K562 (cell line): ENCODE measurements at regions not wholly inside any gene's neighbourhood (a gene's known extent, or its start where the extent isn't known, plus 50 kb on each side); places are given as distances from the start of the nearest gene placed in this dataset.

Experiments
- ATAC-seq: fragments of 200-7000 bp; cut with Tn5 transposase; 3 replicates; pipeline ENCODE4 v1.9.1; 2020; ENCODE audit warnings: moderate library complexity
- BruUV-seq: library from RNA; stranded (reverse); fragments of 400-500 nt; replicated peaks from 2 replicates; lab custom pipeline; 2021; lab: Mats Ljungman, UMichigan
- CTCF ChIA-PET: fragments of 300-600 bp; formaldehyde crosslinking; extraction: SDS; loops from one replicate; lab custom pipeline; 2021; ENCODE audit warnings: low intra/inter-chr PET ratio; lab: Yijun Ruan, JAX
- POLR2A ChIA-PET: fragments of 300-600, 350-650 bp; sonication (Branson Sonifier 250); formaldehyde crosslinking; extraction: SDS; loops from one replicate; lab custom pipeline; 2021; ENCODE audit warnings: antibody characterized with exemption, inconsistent platforms; lab: Yijun Ruan, JAX
- DNase-seq, 4 experiments: peaks; one replicate each; pipeline versions ENCODE4 v3.0.0 to v3.0.0-alpha.2; 2011 to 2018; ENCODE audit warnings: low spot score in 3 of 4, mixed read lengths in 3 of 4; ENCODE audit errors: extremely low read depth in 1 of 4
- FAIRE-seq: peaks from 2 replicates; lab custom pipeline; 2011; peaks lifted over from hg19 to GRCh38; lab: Jason Lieb, UNC
- H2AFZ ChIP-seq: 2 replicates; pipeline ENCODE4 v1.6.0; 2011; ENCODE audit warnings: low read depth, low read length, control low read depth, inconsistent platforms
- H3K27ac ChIP-seq: fragments of 200-600 bp; 3 replicates; pipeline ENCODE4 v1.8.0; 2011; ENCODE audit warnings: low read depth, mild to moderate bottlenecking, control low read depth, inconsistent platforms, low read length, moderate library complexity, mixed read lengths; ENCODE audit errors: extremely low read depth
- H3K27me3 ChIP-seq, 2 experiments: fragments of 300-600 bp in 1 of 2; 2 replicates in 1 of 2; 3 replicates in 1 of 2; pipeline versions ENCODE4 v1.6.0 to v1.8.0; 2011; ENCODE audit warnings: inconsistent platforms in 2 of 2, low read length in 2 of 2, mild to moderate bottlenecking in 1 of 2, mixed read lengths in 1 of 2, moderate library complexity in 1 of 2; ENCODE audit not compliant: control insufficient read depth in 2 of 2, insufficient read depth in 2 of 2
- H3K36me3 ChIP-seq: fragments of 300-600 bp; 3 replicates; pipeline ENCODE4 v1.8.0; 2011; ENCODE audit warnings: mild to moderate bottlenecking, low read length, inconsistent platforms; ENCODE audit not compliant: control insufficient read depth, insufficient read depth
- H3K4me1 ChIP-seq, 2 experiments: fragments of 200-600 bp in 1 of 2; replicated peaks in 1 of 2; 2 replicates in 1 of 2; 3 replicates in 1 of 2; pipeline versions ENCODE4 v1.5.1 to v1.8.0; 2011; ENCODE audit warnings: inconsistent platforms in 2 of 2, low read length in 2 of 2, mild to moderate bottlenecking in 1 of 2, mixed read lengths in 1 of 2, moderate library complexity in 1 of 2; ENCODE audit not compliant: control insufficient read depth in 2 of 2, insufficient read depth in 2 of 2
- H3K4me2 ChIP-seq: 2 replicates; pipeline ENCODE4 v1.6.1; 2011; ENCODE audit warnings: low read length, control low read depth, inconsistent platforms, mixed read lengths; ENCODE audit not compliant: insufficient read depth
- H3K4me3 ChIP-seq: fragments of 200-600 bp; sonication (generic), shearing (Covaris generic); 2 replicates; pipeline ENCODE4 v1.5.1; 2016; ENCODE audit warnings: control low read depth, inconsistent platforms
- H3K79me2 ChIP-seq: fragments of 200-600 bp; 3 replicates; pipeline ENCODE4 v1.8.0; 2011; ENCODE audit warnings: low read length, inconsistent platforms; ENCODE audit not compliant: control insufficient read depth, insufficient read depth
- H3K9ac ChIP-seq, 2 experiments: 2 replicates each; pipeline versions ENCODE4 v1.6.0 to v1.6.1; 2011; ENCODE audit warnings: low read depth in 2 of 2, low read length in 2 of 2, control low read depth in 1 of 2, inconsistent platforms in 1 of 2, mild to moderate bottlenecking in 1 of 2, mixed read lengths in 1 of 2; ENCODE audit not compliant: insufficient read depth in 1 of 2
- H3K9me1 ChIP-seq: one replicate; pipeline ENCODE4 v1.6.0; 2011; ENCODE audit warnings: inconsistent platforms, mild to moderate bottlenecking, low read length, moderate library complexity; ENCODE audit not compliant: control insufficient read depth, insufficient read depth
- H3K9me3 ChIP-seq: replicated peaks from 2 replicates; pipeline ENCODE4 v1.5.1; 2011; ENCODE audit warnings: low read depth, low read length, inconsistent platforms; ENCODE audit not compliant: control insufficient read depth, insufficient read depth
- H4K20me1 ChIP-seq: replicated peaks from 2 replicates; pipeline ENCODE4 v1.6.1; 2011; ENCODE audit warnings: low read length, inconsistent platforms, mixed read lengths; ENCODE audit not compliant: control insufficient read depth, insufficient read depth
- ASH1L ChIP-seq: fragments of 450-650 bp; IDR thresholded peaks from 2 replicates; pipeline ENCODE4 v1.6.1; 2018; ENCODE audit warnings: borderline replicate concordance, mild to moderate bottlenecking, low read depth; ENCODE audit not compliant: partially characterized antibody
- MEF2A ChIP-seq: IDR thresholded peaks from 2 replicates; pipeline ENCODE4 v1.6.1; 2011; ENCODE audit warnings: low read depth, mild to moderate bottlenecking, low read length, moderate library complexity; ENCODE audit not compliant: control insufficient read depth
- NEUROD1 ChIP-seq: fragments of 150-350 bp; IDR thresholded peaks from 2 replicates; pipeline ENCODE4 v1.6.1; 2014; ENCODE audit warnings: borderline replicate concordance, low read length, low read depth; ENCODE audit not compliant: partially characterized antibody
- NR4A1 ChIP-seq, 2 experiments: fragments of 250-450 bp in 1 of 2; fragments of 450-650 bp in 1 of 2; sonication (Bioruptor Pico) in 1 of 2; IDR thresholded peaks; 2 replicates each; pipeline versions ENCODE4 v1.4.0 to v1.6.1; 2016 to 2020; ENCODE audit warnings: mild to moderate bottlenecking in 2 of 2, missing compliant biosample characterization in 1 of 2, missing genetic modification characterization in 1 of 2, moderate library complexity in 1 of 2
- RBM25 ChIP-seq: fragments of 200-400 bp; formaldehyde crosslinking; IDR thresholded peaks from 2 replicates; pipeline ENCODE4 v1.6.1; 2018; ENCODE audit warnings: low read length, low read depth, moderate library complexity; ENCODE audit not compliant: severe bottlenecking
- SNRNP70 ChIP-seq: fragments of 200-400 bp; formaldehyde crosslinking; optimal IDR thresholded peaks from 2 replicates; pipeline ENCODE3; 2017; ENCODE audit warnings: low read depth, low read length
- TRIM24 ChIP-seq, 2 experiments: fragments of 450-650 bp; IDR thresholded peaks; 2 replicates each; pipeline ENCODE4 v1.6.1; 2016
- ZNF134 ChIP-seq: fragments of 250-450 bp; sonication (Bioruptor Pico); conservative IDR thresholded peaks from 2 replicates; pipeline ENCODE4 v1.4.0; 2020
- in situ Hi-C: fragments of 300-500 bp; cut with MboI; formaldehyde crosslinking; loops from 4 replicates; pipeline ENCODE4 v1.15.0; 2018; ENCODE audit warnings: inconsistent platforms, mixed read lengths
- intact Hi-C: fragments of 100-400 bp; cut with micrococcal nuclease; formaldehyde crosslinking; loops from 2 replicates; pipeline ENCODE4 v1.14.2; 2022
- TF ChIP-seq, protein P1 (sequence below): IDR thresholded peaks from 2 replicates; pipeline ENCODE4 v1.6.1; 2014; ENCODE audit warnings: antibody characterized with exemption
- TF ChIP-seq, protein P2 (sequence below): fragments of 450-650 bp; formaldehyde crosslinking; conservative IDR thresholded peaks from 2 replicates; pipeline ENCODE4 v1.4.0; 2022; ENCODE audit warnings: mild to moderate bottlenecking, missing genetic modification characterization
- TF ChIP-seq, protein P3 (sequence below), 3 experiments: fragments of 200-800 bp in 1 of 3; fragments of 250-450 bp in 1 of 3; fragments of 450-650 bp in 1 of 3; sonication (Bioruptor Pico) in 1 of 3; sonication (Bioruptor generic) in 1 of 3; formaldehyde crosslinking in 1 of 3; IDR thresholded peaks; 2 replicates each; pipeline versions ENCODE4 v1.6.1 to v1.8.0; 2016 to 2022; ENCODE audit warnings: mild to moderate bottlenecking in 2 of 3, missing genetic modification characterization in 2 of 3, missing compliant biosample characterization in 1 of 3, moderate library complexity in 1 of 3
- TF ChIP-seq, protein P4 (sequence below): sonication (generic); formaldehyde crosslinking; IDR thresholded peaks from 2 replicates; pipeline ENCODE4 v1.8.1; 2022; ENCODE audit warnings: missing genetic modification reagents

DNA sequence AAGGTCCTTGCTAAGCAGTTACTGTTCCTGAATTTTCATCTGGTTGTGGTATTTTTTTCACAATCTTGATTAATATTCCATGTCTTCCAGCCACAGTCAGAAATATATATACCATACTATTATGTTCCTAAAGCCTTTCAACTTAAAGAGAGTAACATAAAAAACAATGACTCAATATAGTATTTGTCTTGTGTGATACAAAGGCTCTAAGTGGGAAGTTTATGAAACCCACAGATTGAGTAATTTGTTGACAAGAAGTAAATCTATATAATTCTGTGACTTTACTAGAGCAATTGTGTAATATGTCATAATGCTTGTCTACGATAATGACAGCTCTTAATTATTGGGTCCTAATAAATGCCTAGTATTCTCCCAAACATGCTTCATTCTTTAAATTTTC is 509.4 kb downstream of the ISL1 start (continued):
- TF ChIP-seq, protein P1, sequence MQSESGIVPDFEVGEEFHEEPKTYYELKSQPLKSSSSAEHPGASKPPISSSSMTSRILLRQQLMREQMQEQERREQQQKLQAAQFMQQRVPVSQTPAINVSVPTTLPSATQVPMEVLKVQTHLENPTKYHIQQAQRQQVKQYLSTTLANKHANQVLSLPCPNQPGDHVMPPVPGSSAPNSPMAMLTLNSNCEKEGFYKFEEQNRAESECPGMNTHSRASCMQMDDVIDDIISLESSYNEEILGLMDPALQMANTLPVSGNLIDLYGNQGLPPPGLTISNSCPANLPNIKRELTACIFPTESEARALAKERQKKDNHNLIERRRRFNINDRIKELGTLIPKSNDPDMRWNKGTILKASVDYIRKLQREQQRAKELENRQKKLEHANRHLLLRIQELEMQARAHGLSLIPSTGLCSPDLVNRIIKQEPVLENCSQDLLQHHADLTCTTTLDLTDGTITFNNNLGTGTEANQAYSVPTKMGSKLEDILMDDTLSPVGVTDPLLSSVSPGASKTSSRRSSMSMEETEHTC = no peak
- no peak for TF ChIP-seq SNRNP70
- no peak for TF ChIP-seq RBM25
- TF ChIP-seq ZNF134 = no peak
- TF ChIP-seq ASH1L = no peak
- TF ChIP-seq, protein P2, sequence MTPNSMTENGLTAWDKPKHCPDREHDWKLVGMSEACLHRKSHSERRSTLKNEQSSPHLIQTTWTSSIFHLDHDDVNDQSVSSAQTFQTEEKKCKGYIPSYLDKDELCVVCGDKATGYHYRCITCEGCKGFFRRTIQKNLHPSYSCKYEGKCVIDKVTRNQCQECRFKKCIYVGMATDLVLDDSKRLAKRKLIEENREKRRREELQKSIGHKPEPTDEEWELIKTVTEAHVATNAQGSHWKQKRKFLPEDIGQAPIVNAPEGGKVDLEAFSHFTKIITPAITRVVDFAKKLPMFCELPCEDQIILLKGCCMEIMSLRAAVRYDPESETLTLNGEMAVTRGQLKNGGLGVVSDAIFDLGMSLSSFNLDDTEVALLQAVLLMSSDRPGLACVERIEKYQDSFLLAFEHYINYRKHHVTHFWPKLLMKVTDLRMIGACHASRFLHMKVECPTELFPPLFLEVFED (CRISPR knock-in tag) = no peak
- no peak for TF ChIP-seq TRIM24 (IDR thresholded peaks at IDR 0.05)
- TF ChIP-seq NR4A1 (CRISPR knock-in tag; IDR thresholded peaks at IDR 0.05) = no peak
- TF ChIP-seq NR4A1 (tag; IDR thresholded peaks at IDR 0.05) = no peak
- TF ChIP-seq NEUROD1 = no peak
- no peak for TF ChIP-seq MEF2A

DNA sequence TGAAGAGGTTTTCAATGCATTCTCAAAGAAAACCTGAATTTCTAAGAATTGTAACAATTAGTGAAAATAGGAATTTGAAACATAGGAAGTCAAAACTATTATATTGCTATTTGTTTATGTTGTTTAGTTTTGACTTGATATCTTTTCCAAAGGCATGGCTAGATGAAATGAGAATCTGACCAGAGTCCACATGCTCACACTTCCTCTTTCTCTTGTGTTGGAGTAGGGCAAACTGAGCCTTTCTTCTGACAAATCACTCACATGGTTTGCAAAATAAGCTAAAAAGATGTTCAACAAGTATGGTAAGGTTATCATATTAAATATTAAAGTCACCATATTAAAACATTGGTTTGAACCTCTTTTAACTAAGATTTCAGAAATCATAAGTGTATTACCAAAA is 512.6 kb downstream of the ISL1 start:
- Histone ChIP-seq H3K9me1 (no peaks in the 10 kb centered on the region), H3K27me3 (no peaks in the 10 kb centered on the region), H3K27ac (no peak overlapping the region), H3K9me3 (no peaks in the 10 kb centered on the region), H2AFZ (no peak overlapping the region), H3K4me3 (no peak overlapping the region), H3K79me2 (no peaks in the 10 kb centered on the region), H3K36me3 (no peaks in the 10 kb centered on the region), H4K20me1 (no peaks in the 10 kb centered on the region), H3K9ac (no peak overlapping the region), H3K4me1 (no peaks in the 10 kb centered on the region), H3K4me2 (no peak overlapping the region)
- BruUV-seq = no TSS peak
- FAIRE-seq = no peak
- in situ Hi-C loops = no loop called here
- no peak for ATAC-seq
- intact Hi-C loops = no loop called here
- ChIA-PET CTCF (no interaction called here), POLR2A (no interaction called here)
- DNase-seq = no peak
- TF ChIP-seq, protein P3, sequence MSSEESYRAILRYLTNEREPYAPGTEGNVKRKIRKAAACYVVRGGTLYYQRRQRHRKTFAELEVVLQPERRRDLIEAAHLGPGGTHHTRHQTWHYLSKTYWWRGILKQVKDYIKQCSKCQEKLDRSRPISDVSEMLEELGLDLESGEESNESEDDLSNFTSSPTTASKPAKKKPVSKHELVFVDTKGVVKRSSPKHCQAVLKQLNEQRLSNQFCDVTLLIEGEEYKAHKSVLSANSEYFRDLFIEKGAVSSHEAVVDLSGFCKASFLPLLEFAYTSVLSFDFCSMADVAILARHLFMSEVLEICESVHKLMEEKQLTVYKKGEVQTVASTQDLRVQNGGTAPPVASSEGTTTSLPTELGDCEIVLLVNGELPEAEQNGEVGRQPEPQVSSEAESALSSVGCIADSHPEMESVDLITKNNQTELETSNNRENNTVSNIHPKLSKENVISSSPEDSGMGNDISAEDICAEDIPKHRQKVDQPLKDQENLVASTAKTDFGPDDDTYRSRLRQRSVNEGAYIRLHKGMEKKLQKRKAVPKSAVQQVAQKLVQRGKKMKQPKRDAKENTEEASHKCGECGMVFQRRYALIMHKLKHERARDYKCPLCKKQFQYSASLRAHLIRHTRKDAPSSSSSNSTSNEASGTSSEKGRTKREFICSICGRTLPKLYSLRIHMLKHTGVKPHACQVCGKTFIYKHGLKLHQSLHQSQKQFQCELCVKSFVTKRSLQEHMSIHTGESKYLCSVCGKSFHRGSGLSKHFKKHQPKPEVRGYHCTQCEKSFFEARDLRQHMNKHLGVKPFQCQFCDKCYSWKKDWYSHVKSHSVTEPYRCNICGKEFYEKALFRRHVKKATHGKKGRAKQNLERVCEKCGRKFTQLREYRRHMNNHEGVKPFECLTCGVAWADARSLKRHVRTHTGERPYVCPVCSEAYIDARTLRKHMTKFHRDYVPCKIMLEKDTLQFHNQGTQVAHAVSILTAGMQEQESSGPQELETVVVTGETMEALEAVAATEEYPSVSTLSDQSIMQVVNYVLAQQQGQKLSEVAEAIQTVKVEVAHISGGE (CRISPR knock-in tag; IDR thresholded peaks at IDR 0.05) = no peak
- TF ChIP-seq, protein P4, sequence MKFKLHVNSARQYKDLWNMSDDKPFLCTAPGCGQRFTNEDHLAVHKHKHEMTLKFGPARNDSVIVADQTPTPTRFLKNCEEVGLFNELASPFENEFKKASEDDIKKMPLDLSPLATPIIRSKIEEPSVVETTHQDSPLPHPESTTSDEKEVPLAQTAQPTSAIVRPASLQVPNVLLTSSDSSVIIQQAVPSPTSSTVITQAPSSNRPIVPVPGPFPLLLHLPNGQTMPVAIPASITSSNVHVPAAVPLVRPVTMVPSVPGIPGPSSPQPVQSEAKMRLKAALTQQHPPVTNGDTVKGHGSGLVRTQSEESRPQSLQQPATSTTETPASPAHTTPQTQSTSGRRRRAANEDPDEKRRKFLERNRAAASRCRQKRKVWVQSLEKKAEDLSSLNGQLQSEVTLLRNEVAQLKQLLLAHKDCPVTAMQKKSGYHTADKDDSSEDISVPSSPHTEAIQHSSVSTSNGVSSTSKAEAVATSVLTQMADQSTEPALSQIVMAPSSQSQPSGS (CRISPR knock-in tag) = no peak
